ENCODE measurements at regions not wholly inside any gene's neighbourhood (a gene's known extent, or its start where the extent isn't known, plus 50 kb on each side); places are given as distances from the start of the nearest gene placed in this dataset.

DNA sequence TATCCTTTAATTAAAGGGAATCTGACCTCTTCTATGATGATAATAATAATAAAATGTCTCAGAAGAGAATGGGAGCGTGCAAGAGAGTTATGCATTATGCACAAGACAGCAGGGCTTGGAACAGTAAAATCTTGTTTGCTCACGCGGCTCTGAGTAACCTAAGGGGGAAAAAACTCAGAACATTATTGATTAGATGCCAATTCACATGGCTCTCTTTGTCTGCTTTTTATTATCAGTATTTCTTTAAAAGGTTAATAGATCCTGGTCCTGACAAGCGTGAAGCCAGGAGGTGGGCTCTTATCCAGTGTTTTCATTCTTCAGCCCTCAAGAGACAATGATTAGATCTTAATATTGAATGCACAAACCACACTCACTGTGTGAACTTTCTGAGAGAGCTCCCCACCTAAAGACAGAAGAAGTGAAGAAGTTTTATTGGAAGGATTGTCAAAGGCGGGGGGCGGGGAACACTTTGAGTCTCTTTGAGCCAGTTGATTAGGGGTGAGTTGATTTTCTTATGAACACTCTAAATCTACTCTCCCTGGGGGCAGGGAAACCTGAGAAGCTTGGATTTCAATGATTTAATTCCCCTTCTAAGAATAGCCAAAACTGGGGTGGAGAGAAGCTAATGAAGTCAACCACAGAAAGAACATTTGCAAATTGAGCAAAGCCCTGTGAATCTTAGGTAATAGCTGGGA, 127.5 kb upstream of the CTAGE1 start:
- TF ChIP-seq, protein P1, sequence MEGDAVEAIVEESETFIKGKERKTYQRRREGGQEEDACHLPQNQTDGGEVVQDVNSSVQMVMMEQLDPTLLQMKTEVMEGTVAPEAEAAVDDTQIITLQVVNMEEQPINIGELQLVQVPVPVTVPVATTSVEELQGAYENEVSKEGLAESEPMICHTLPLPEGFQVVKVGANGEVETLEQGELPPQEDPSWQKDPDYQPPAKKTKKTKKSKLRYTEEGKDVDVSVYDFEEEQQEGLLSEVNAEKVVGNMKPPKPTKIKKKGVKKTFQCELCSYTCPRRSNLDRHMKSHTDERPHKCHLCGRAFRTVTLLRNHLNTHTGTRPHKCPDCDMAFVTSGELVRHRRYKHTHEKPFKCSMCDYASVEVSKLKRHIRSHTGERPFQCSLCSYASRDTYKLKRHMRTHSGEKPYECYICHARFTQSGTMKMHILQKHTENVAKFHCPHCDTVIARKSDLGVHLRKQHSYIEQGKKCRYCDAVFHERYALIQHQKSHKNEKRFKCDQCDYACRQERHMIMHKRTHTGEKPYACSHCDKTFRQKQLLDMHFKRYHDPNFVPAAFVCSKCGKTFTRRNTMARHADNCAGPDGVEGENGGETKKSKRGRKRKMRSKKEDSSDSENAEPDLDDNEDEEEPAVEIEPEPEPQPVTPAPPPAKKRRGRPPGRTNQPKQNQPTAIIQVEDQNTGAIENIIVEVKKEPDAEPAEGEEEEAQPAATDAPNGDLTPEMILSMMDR (IDR thresholded peaks at IDR 0.05; ENCODE audit: poor library complexity, severe bottlenecking), result no peak
- TF ChIP-seq EZH2 (IDR thresholded peaks at IDR 0.05; ENCODE audit: borderline replicate concordance, insufficient read depth, low read length, poor library complexity, severe bottlenecking) (no peak), RAD21 (conservative IDR thresholded peaks at IDR 0.05) (no peak), SMC3 (conservative IDR thresholded peaks at IDR 0.05; ENCODE audit: poor library complexity) (no peak), POLR2AphosphoS5 (IDR thresholded peaks at IDR 0.05) (no peak), EP300 (conservative IDR thresholded peaks at IDR 0.05; ENCODE audit: poor library complexity, severe bottlenecking) (no peak), TAF1 (IDR thresholded peaks at IDR 0.05; ENCODE audit: low read depth) (no peak), MXI1 (conservative IDR thresholded peaks at IDR 0.05; ENCODE audit: poor library complexity, severe bottlenecking) (no peak)
- TF ChIP-seq, protein P2, sequence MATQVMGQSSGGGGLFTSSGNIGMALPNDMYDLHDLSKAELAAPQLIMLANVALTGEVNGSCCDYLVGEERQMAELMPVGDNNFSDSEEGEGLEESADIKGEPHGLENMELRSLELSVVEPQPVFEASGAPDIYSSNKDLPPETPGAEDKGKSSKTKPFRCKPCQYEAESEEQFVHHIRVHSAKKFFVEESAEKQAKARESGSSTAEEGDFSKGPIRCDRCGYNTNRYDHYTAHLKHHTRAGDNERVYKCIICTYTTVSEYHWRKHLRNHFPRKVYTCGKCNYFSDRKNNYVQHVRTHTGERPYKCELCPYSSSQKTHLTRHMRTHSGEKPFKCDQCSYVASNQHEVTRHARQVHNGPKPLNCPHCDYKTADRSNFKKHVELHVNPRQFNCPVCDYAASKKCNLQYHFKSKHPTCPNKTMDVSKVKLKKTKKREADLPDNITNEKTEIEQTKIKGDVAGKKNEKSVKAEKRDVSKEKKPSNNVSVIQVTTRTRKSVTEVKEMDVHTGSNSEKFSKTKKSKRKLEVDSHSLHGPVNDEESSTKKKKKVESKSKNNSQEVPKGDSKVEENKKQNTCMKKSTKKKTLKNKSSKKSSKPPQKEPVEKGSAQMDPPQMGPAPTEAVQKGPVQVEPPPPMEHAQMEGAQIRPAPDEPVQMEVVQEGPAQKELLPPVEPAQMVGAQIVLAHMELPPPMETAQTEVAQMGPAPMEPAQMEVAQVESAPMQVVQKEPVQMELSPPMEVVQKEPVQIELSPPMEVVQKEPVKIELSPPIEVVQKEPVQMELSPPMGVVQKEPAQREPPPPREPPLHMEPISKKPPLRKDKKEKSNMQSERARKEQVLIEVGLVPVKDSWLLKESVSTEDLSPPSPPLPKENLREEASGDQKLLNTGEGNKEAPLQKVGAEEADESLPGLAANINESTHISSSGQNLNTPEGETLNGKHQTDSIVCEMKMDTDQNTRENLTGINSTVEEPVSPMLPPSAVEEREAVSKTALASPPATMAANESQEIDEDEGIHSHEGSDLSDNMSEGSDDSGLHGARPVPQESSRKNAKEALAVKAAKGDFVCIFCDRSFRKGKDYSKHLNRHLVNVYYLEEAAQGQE (IDR thresholded peaks at IDR 0.05; ENCODE audit: borderline replicate concordance), result no peak
- H3K9me3 ChIP-seq (ENCODE audit: low read length), result no peaks in the 10 kb centered on the region
- H3K27ac ChIP-seq (ENCODE audit: low read length), result no peak overlapping the region
- H4K20me1 ChIP-seq (ENCODE audit: insufficient read depth), result no peaks in the 10 kb centered on the region
- H3K27me3 ChIP-seq (ENCODE audit: insufficient read depth, low read depth, low read length), result no peaks in the 10 kb centered on the region
- no peaks in the 10 kb centered on the region for H3F3A ChIP-seq (ENCODE audit: insufficient read depth, low read length, poor library complexity, severe bottlenecking)
- no peak overlapping the region for H3K4me2 ChIP-seq (ENCODE audit: low read length)
- no peak overlapping the region for H2AFZ ChIP-seq (ENCODE audit: low read depth, low read length)
- no peaks in the 10 kb centered on the region for H3K9me2 ChIP-seq (ENCODE audit: insufficient read depth, low read length)
- no peak overlapping the region for H3K4me3 ChIP-seq (ENCODE audit: low read length)
- no peaks in the 10 kb centered on the region for H3K79me2 ChIP-seq (replicated peaks; ENCODE audit: insufficient read depth, low read length)
- no peak overlapping the region for H3K9ac ChIP-seq (ENCODE audit: low read length)
- no peaks in the 10 kb centered on the region for H3K36me3 ChIP-seq (ENCODE audit: insufficient read depth, low read length)

DNA sequence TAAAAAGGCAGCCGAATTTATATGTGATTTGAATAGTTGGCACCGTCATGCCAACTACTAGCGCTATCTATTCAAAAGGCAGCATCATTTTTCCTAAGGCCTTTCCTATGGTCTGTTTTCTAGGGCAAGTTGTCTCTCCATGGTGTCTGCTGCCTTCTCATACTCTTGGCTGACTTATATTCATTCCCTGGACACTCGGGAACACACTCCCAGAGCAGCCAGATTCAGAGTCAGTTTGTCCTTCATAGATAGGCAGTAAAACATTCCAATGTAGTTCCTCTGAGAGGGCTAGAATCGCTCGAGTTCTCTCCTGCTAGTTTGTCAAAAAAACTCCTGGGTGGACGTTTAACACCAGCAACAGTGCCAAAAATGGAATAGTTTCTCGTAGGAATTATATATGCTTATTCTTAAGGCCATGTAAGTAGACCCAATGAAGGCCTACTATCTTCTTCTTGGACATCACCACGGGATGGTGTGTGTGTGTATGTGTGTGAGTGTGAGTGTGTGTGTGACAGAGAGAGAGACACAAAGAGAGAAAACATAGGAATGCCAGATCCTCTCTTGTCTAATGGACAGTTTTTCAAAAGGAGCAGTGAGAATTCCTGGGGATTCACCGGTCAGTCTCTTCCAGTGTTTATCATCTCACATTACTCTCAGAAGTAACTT, 129.3 kb upstream of the CTAGE1 start:
- H2AFZ ChIP-seq (ENCODE audit: low read depth, low read length), result no peak overlapping the region
- H3K9me3 ChIP-seq (ENCODE audit: low read length), result no peaks in the 10 kb centered on the region
- H3K4me3 ChIP-seq (ENCODE audit: low read length), result no peak overlapping the region
- TF ChIP-seq, protein P2 (IDR thresholded peaks at IDR 0.05; ENCODE audit: borderline replicate concordance), result no peak
- TF ChIP-seq POLR2AphosphoS5 (IDR thresholded peaks at IDR 0.05) (no peak), RAD21 (conservative IDR thresholded peaks at IDR 0.05) (no peak), EP300 (conservative IDR thresholded peaks at IDR 0.05; ENCODE audit: poor library complexity, severe bottlenecking) (no peak), EZH2 (IDR thresholded peaks at IDR 0.05; ENCODE audit: borderline replicate concordance, insufficient read depth, low read length, poor library complexity, severe bottlenecking) (no peak), SMC3 (conservative IDR thresholded peaks at IDR 0.05; ENCODE audit: poor library complexity) (no peak)
- TF ChIP-seq, protein P1 (IDR thresholded peaks at IDR 0.05; ENCODE audit: poor library complexity, severe bottlenecking), result no peak
- no peak overlapping the region for H3K27ac ChIP-seq (ENCODE audit: low read length)
- H4K20me1 ChIP-seq (ENCODE audit: insufficient read depth), result no peaks in the 10 kb centered on the region
- H3K27me3 ChIP-seq (ENCODE audit: insufficient read depth, low read depth, low read length), result no peaks in the 10 kb centered on the region
- H3K36me3 ChIP-seq (ENCODE audit: insufficient read depth, low read length), result no peaks in the 10 kb centered on the region
- no peaks in the 10 kb centered on the region for H3F3A ChIP-seq (ENCODE audit: insufficient read depth, low read length, poor library complexity, severe bottlenecking)
- H3K79me2 ChIP-seq (replicated peaks; ENCODE audit: insufficient read depth, low read length), result no peaks in the 10 kb centered on the region
- H3K9ac ChIP-seq (ENCODE audit: low read length), result no peak overlapping the region
- no peaks in the 10 kb centered on the region for H3K9me2 ChIP-seq (ENCODE audit: insufficient read depth, low read length)
- H3K4me2 ChIP-seq (ENCODE audit: low read length), result no peak overlapping the region

All from neural cell (in vitro differentiated cells).